Activated effector memory CD4-positive, alpha-beta T cell treated with Interleukin-2 at 50 U/mL for 16 hours (primary cell): ENCODE measurements at regions not wholly inside any gene's neighbourhood (a gene's known extent, or its start where the extent isn't known, plus 50 kb on each side); places are given as distances from the start of the nearest gene placed in this dataset.

Experiments used
- DNase-seq: peaks from one replicate; pipeline ENCODE4 v3.0.0-alpha.2; 2020

- no peak for DNase-seq
Observed at GRCh38 chr3:70840106-70840870, 527.9 kb upstream of the MDFIC2 start.

- DNase-seq = no peak
Observed at GRCh38 chr3:70833239-70833960, 521.0 kb upstream of the MDFIC2 start.

- no peak for DNase-seq
Observed at GRCh38 chr3:70832834-70833205, 520.4 kb upstream of the MDFIC2 start.

GRCh38 chr3:70832089-70832833, 519.8 kb upstream of the MDFIC2 start:
- no peak for DNase-seq

GRCh38 chr3:70829092-70829491, 516.7 kb upstream of the MDFIC2 start:
- DNase-seq = no peak

- no peak for DNase-seq
Observed at GRCh38 chr3:70824773-70825172, 512.3 kb upstream of the MDFIC2 start.

- no peak for DNase-seq
Observed at GRCh38 chr3:70824078-70824477, 511.6 kb upstream of the MDFIC2 start.

GRCh38 chr3:70823622-70824021, 511.2 kb upstream of the MDFIC2 start:
- no peak for DNase-seq

- no peak for DNase-seq
Observed at GRCh38 chr3:70822669-70823068, 510.2 kb upstream of the MDFIC2 start.

GRCh38 chr3:70821602-70822001, 509.2 kb upstream of the MDFIC2 start:
- DNase-seq = no peak

GRCh38 chr3:70820397-70820796, 508.0 kb upstream of the MDFIC2 start:
- no peak for DNase-seq

GRCh38 chr3:70818145-70818544, 505.7 kb upstream of the MDFIC2 start:
- no peak for DNase-seq

GRCh38 chr3:70816346-70816745, 503.9 kb upstream of the MDFIC2 start:
- DNase-seq = no peak

GRCh38 chr3:70815817-70816216, 503.4 kb upstream of the MDFIC2 start:
- no peak for DNase-seq

GRCh38 chr3:70813311-70813710, 500.9 kb upstream of the MDFIC2 start:
- DNase-seq = no peak

GRCh38 chr3:70811880-70812279, 499.4 kb upstream of the MDFIC2 start:
- no peak for DNase-seq

- no peak for DNase-seq
Observed at GRCh38 chr3:70808881-70809280, 496.4 kb upstream of the MDFIC2 start.

GRCh38 chr3:70806556-70806955, 494.1 kb upstream of the MDFIC2 start:
- no peak for DNase-seq

- no peak for DNase-seq
Observed at GRCh38 chr3:70806021-70806420, 493.6 kb upstream of the MDFIC2 start.

- no peak for DNase-seq
Observed at GRCh38 chr3:70805061-70805889, 492.8 kb upstream of the MDFIC2 start.

- DNase-seq = no peak
Observed at GRCh38 chr3:70803891-70804290, 491.5 kb upstream of the MDFIC2 start.

GRCh38 chr3:70803319-70803718, 490.9 kb upstream of the MDFIC2 start:
- DNase-seq = no peak

- no peak for DNase-seq
Observed at GRCh38 chr3:70800951-70801350, 488.5 kb upstream of the MDFIC2 start.
